Caco-2 (cell line): ENCODE measurements at regions not wholly inside any gene's neighbourhood (a gene's known extent, or its start where the extent isn't known, plus 50 kb on each side); places are given as distances from the start of the nearest gene placed in this dataset.
A peak's percentile ranks its signal among the peaks of the same experiment; 100 is the strongest.

ENCODE experiments used
- BruUV-seq: library from RNA; stranded (reverse); fragments of 400-500 nt; replicated peaks from 2 replicates; lab custom pipeline; 2021; lab: Mats Ljungman, UMichigan
- CTCF ChIA-PET: fragments of 300-600 bp; sonication (Branson Sonifier 250); formaldehyde crosslinking; loops from one replicate; lab custom pipeline; 2022; ENCODE audit warnings: antibody characterized with exemption; lab: Charles Lee
- POLR2A ChIA-PET: fragments of 300-600 bp; sonication (Branson Sonifier 250); formaldehyde crosslinking; loops from one replicate; lab custom pipeline; 2022; ENCODE audit warnings: antibody characterized with exemption; lab: Charles Lee
- DNase-seq, 2 experiments: peaks; one replicate each; pipeline versions ENCODE4 v3.0.0 to v3.0.0-alpha.2; 2020 to 2022
- H3K27me3 ChIP-seq: replicated peaks from 2 replicates; pipeline ENCODE4 v1.6.0; 2011; ENCODE audit warnings: low read length; ENCODE audit not compliant: control insufficient read depth, insufficient read depth
- H3K36me3 ChIP-seq: 2 replicates; pipeline ENCODE4 v1.5.1; 2011; ENCODE audit warnings: low read length; ENCODE audit not compliant: control insufficient read depth, insufficient read depth
- H3K4me1 ChIP-seq: fragments of 250-450 bp; sonication (Bioruptor Pico); 2 replicates; pipeline ENCODE4 v1.5.1; 2020; ENCODE audit warnings: mild to moderate bottlenecking
- H3K4me3 ChIP-seq: 2 replicates; pipeline ENCODE4 v1.5.1; 2011; ENCODE audit warnings: low read depth, mild to moderate bottlenecking, control low read depth, low read length
- H3K9me3 ChIP-seq: fragments of 250-450 bp; sonication (Bioruptor Pico); 2 replicates; pipeline ENCODE4 v1.5.1; 2020; ENCODE audit warnings: mild to moderate bottlenecking, moderate library complexity
- H3K27ac Mint-ChIP-seq: one replicate; pipeline ENCODE4 v1.8.0; 2022; ENCODE audit warnings: mixed read lengths; ENCODE audit not compliant: unreplicated experiment
- H3K27me3 Mint-ChIP-seq: one replicate; pipeline ENCODE4 v1.8.0; 2022; ENCODE audit warnings: mixed read lengths; ENCODE audit not compliant: insufficient read depth, unreplicated experiment
- H3K36me3 Mint-ChIP-seq: one replicate; pipeline ENCODE4 v1.8.0; 2022; ENCODE audit warnings: mild to moderate bottlenecking, mixed read lengths; ENCODE audit not compliant: insufficient read depth, unreplicated experiment
- H3K4me1 Mint-ChIP-seq: one replicate; pipeline ENCODE4 v1.8.0; 2022; ENCODE audit warnings: low read depth, mixed read lengths; ENCODE audit not compliant: unreplicated experiment
- H3K4me3 Mint-ChIP-seq: one replicate; pipeline ENCODE4 v1.8.0; 2022; ENCODE audit warnings: mild to moderate bottlenecking, moderate library complexity, mixed read lengths; ENCODE audit not compliant: unreplicated experiment
- H3K9me3 Mint-ChIP-seq: one replicate; pipeline ENCODE4 v1.8.0; 2022; ENCODE audit warnings: mixed read lengths; ENCODE audit not compliant: unreplicated experiment
- CTCF ChIP-seq, 2 experiments: fragments of 200-600 bp in 1 of 2; IDR thresholded peaks; 1 replicate in 1 of 2; 2 replicates in 1 of 2; pipeline versions ENCODE4 v1.5.1 to v1.8.0; 2011 to 2022; ENCODE audit warnings: antibody characterized with exemption in 1 of 2, control low read depth in 1 of 2, inconsistent platforms in 1 of 2, low read depth in 1 of 2, low read length in 1 of 2, mild to moderate bottlenecking in 1 of 2, moderate library complexity in 1 of 2; ENCODE audit not compliant: insufficient read depth in 1 of 2, severe bottlenecking in 1 of 2, unreplicated experiment in 1 of 2
- intact Hi-C: fragments of 100-400 bp; cut with micrococcal nuclease; formaldehyde crosslinking; loops from one replicate; pipeline ENCODE4 v1.10.0; 2022; ENCODE audit not compliant: unreplicated experiment

DNA sequence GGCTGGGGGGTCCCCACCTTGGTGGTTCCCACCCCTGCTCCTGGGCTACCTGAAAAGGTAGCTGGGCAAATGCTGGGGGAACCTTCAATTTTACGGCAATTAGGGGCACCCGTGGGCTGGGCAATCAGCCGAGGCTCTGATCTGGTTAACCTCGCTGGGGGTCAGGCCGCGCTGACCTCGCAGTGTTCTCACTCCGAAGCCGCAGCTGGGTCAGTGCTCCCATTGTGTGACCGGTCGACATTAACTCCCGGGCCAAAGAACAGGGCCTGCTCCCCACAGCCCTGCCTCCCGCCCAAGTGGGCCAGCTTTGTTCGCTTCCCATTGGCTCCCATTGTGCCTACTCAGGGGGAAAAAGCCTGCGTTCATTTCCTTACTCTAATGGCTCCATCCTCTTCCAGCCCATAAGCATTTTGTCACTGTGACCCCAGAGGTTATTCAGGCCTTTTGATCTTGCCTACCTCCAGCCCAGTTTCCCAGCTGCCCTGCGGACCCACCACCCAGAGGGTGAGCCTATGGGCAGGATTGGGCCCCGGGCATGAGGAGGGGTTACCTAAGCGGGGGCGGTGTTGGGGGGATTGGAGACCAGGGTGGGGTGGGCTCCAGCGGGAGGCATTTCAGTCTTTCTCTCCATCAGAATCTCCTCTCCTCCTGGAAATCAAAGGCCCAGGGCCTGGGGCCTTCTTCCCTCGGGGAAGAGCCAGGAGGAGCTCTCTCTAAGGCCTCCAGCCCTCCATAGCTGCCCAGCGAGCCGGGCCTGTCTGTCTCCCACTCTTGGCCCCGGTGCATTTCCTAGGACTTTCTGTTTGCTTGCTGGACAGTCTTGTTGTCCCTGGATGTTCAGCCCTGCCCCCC is 90.1 kb downstream of the MYCN start:
- Histone ChIP-seq H3K27me3 (no peaks in the 10 kb centered on the region), H3K36me3 (no peaks in the 10 kb centered on the region), H3K4me3 (no peak overlapping the region), H3K9me3 (peaks cover 3% of the 10 kb centered on the region; the same call in 1 of the 2 replicates), H3K4me1 (0 out of 2 replicates have a peak, but pooled peaks cover 6% of the 10 kb centered on the region)
- H3K4me1 Mint-ChIP-seq: peaks cover 9% of the 10 kb centered on the region
- no peaks in the 10 kb centered on the region for H3K36me3 Mint-ChIP-seq
- CTCF ChIA-PET: no interaction called here
- no TSS peak for BruUV-seq
- DNase-seq: no peak
- intact Hi-C loops: loop anchor here (2.0 to 10.0 kb wide), 2 partner anchors 90 to 724 kb away; partner anchors contain the start of gene MYCN
- peak overlapping the region; percentile 34 for H3K27ac Mint-ChIP-seq
- H3K4me3 Mint-ChIP-seq: no peak overlapping the region
- H3K9me3 Mint-ChIP-seq: no peaks in the 10 kb centered on the region
- POLR2A ChIA-PET: no interaction called here
- no peaks in the 10 kb centered on the region for H3K27me3 Mint-ChIP-seq
- TF ChIP-seq CTCF (IDR thresholded peaks at IDR 0.05; ENCODE audit: insufficient read depth in 1 of 2, low read depth in 1 of 2, low read length in 1 of 2, severe bottlenecking in 1 of 2, unreplicated experiment in 1 of 2): no peak

DNA sequence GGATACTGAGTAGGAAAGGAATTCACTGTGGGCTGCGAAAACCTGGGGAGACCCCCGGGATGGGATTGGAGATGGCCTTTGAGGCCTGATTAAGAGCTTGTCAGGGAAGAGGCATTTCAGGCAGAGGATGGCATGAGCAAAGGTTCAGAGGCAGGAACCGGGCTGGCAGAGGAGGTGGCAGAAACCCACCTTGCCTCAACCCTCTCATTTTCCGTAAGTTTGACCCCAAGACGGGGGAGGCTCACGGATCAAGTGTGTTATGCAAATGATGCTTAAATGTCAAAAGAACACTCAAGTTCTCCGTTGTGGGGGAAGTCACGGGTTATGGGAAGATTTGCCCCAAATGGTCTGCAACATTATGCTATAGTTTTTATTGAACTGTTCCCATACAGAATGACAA is 88.3 kb downstream of the MYCN start:
- Mint-ChIP-seq H3K36me3 (no peaks in the 10 kb centered on the region), H3K27me3 (no peaks in the 10 kb centered on the region), H3K4me1 (peaks cover 9% of the 10 kb centered on the region), H3K27ac (no peak overlapping the region), H3K9me3 (no peaks in the 10 kb centered on the region), H3K4me3 (no peak overlapping the region)
- no TSS peak for BruUV-seq
- CTCF ChIA-PET: no interaction called here
- POLR2A ChIA-PET: no interaction called here
- Histone ChIP-seq H3K9me3 (peaks cover 3% of the 10 kb centered on the region; the same call in 1 of the 2 replicates), H3K36me3 (no peaks in the 10 kb centered on the region), H3K27me3 (no peaks in the 10 kb centered on the region), H3K4me3 (no peak overlapping the region), H3K4me1 (0 out of 2 replicates have a peak, but pooled peaks cover 6% of the 10 kb centered on the region)
- intact Hi-C loops: no loop called here
- no peak for DNase-seq
- TF ChIP-seq CTCF (IDR thresholded peaks at IDR 0.05; ENCODE audit: insufficient read depth in 1 of 2, low read depth in 1 of 2, low read length in 1 of 2, severe bottlenecking in 1 of 2, unreplicated experiment in 1 of 2): no peak

GRCh38 chr2:16026816-16027501 is 86.6 kb downstream of the MYCN start:
- Histone ChIP-seq H3K27me3 (no peaks in the 10 kb centered on the region), H3K36me3 (no peaks in the 10 kb centered on the region), H3K4me3 (no peak overlapping the region), H3K4me1 (0 out of 2 replicates have a peak, but pooled peaks cover 6% of the 10 kb centered on the region), H3K9me3 (peaks cover 3% of the 10 kb centered on the region; the same call in 1 of the 2 replicates)
- no peaks in the 10 kb centered on the region for H3K36me3 Mint-ChIP-seq
- H3K27ac Mint-ChIP-seq: no peak overlapping the region
- intact Hi-C loops: no loop called here
- TF ChIP-seq CTCF (IDR thresholded peaks at IDR 0.05; ENCODE audit: insufficient read depth in 1 of 2, low read depth in 1 of 2, low read length in 1 of 2, severe bottlenecking in 1 of 2, unreplicated experiment in 1 of 2): no peak
- CTCF ChIA-PET: no interaction called here
- H3K27me3 Mint-ChIP-seq: no peaks in the 10 kb centered on the region
- H3K4me1 Mint-ChIP-seq: peaks cover 9% of the 10 kb centered on the region
- DNase-seq: no peak
- no peaks in the 10 kb centered on the region for H3K9me3 Mint-ChIP-seq
- no TSS peak for BruUV-seq
- no peak overlapping the region for H3K4me3 Mint-ChIP-seq
- POLR2A ChIA-PET: no interaction called here
